Fibroblast of pulmonary artery (primary cell): ENCODE measurements at regions not wholly inside any gene's neighbourhood (a gene's known extent, or its start where the extent isn't known, plus 50 kb on each side); places are given as distances from the start of the nearest gene placed in this dataset.

Experiments
- DNase-seq: peaks from one replicate; pipeline ENCODE4 v3.0.0-alpha.2; 2010; ENCODE audit warnings: low read depth
- H3K4me3 ChIP-seq: replicated peaks from 2 replicates; pipeline ENCODE4 v1.5.1; 2011; ENCODE audit warnings: low read depth, mild to moderate bottlenecking, control low read depth, low read length, moderate library complexity
- TF ChIP-seq, protein P1 (sequence below): IDR thresholded peaks from 2 replicates; pipeline ENCODE4 v1.5.1; 2011; ENCODE audit warnings: mild to moderate bottlenecking, control low read depth, low read length, inconsistent platforms; ENCODE audit errors: missing control alignments

DNA sequence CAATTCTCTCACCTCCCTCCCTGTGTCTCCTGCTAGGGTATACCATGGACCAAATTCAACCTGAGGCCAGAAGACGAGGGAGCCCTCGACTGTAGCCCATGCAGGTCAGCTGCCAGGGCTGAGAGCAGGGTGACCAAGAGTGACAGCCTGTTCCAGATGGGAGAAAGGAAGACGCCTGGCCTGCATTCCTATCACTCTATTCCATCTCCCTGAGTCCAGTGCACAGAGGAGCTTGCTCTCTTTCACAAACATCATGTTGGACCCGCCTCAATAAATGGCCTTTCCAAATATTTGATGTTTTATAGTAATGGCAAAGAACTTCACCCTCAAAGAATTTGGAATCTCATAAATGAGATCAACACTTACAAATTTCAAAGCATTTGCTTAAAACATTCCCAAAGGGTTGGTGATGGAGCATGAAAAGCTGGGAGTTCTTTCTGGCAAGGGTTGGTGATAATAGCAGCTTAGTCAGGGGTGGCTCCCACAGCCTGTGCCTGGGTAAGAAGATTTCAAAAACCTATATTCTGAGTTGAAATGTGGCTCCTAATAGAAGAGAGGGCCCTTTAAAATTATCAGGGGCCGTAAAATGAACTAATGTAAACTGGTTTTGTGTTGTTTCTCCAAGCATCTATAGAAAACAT lies 393.1 kb downstream of the EFNA5 start:
- DNase-seq = no peak
- TF ChIP-seq, protein P1, sequence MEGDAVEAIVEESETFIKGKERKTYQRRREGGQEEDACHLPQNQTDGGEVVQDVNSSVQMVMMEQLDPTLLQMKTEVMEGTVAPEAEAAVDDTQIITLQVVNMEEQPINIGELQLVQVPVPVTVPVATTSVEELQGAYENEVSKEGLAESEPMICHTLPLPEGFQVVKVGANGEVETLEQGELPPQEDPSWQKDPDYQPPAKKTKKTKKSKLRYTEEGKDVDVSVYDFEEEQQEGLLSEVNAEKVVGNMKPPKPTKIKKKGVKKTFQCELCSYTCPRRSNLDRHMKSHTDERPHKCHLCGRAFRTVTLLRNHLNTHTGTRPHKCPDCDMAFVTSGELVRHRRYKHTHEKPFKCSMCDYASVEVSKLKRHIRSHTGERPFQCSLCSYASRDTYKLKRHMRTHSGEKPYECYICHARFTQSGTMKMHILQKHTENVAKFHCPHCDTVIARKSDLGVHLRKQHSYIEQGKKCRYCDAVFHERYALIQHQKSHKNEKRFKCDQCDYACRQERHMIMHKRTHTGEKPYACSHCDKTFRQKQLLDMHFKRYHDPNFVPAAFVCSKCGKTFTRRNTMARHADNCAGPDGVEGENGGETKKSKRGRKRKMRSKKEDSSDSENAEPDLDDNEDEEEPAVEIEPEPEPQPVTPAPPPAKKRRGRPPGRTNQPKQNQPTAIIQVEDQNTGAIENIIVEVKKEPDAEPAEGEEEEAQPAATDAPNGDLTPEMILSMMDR = no peak
- no peak overlapping the region for H3K4me3 ChIP-seq

- no peak for DNase-seq
- TF ChIP-seq, protein P1 = no peak
- H3K4me3 ChIP-seq = no peak overlapping the region
Measured at GRCh38 chr5:107275333-107275732, 395.4 kb downstream of the EFNA5 start.

DNA sequence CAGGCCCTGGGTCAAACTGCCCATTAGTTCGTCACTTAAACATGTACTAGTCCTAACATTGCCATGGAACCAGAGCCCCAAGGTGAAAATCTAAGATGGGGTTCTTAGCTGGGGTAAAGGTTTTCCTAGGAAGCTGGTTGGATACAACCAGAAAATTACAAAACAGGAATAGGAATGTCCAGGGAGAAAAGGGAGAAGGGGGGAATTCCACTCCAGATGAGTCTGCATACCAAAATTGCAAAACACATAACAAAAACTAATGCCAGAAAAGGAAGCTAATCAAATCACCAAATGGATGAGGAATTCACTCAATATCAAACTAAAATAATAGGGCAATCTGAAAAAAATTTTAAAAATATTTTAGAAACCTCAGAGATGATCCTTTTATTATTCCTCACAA lies 396.2 kb downstream of the EFNA5 start:
- peak; percentile 39 for DNase-seq

GRCh38 chr5:107272954-107273353 lies 397.8 kb downstream of the EFNA5 start:
- H3K4me3 ChIP-seq = no peak overlapping the region
- peak; percentile 20 for DNase-seq
- TF ChIP-seq, protein P1 = no peak

More for the DNA sequence above, 396.2 kb downstream of the EFNA5 start:
- TF ChIP-seq, protein P1 = no peak
- H3K4me3 ChIP-seq = no peak overlapping the region

DNA sequence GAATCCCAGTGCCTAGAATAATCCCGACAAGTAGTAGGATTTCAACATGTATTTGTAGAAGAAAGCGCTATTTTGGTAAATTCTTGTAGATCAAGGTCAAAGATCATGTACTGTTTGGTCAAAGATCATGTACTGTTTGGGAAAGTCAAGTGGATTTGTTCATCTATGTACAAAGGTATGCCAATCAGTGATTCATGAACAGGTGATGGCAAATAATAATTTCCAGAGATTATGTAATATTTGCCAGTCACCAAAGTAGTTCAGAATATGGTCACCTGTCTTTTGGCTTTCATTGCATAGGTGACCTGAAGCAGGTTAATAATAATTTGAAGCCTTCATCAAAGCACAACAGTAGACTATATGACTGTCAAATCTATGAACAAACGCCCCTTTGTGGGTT lies 398.2 kb downstream of the EFNA5 start:
- H3K4me3 ChIP-seq = no peak overlapping the region
- TF ChIP-seq, protein P1 = no peak

GRCh38 chr5:107271682-107272350 lies 398.9 kb downstream of the EFNA5 start:
- no peak for DNase-seq
- TF ChIP-seq, protein P1 = no peak
- no peak overlapping the region for H3K4me3 ChIP-seq

More for the DNA sequence above, 398.2 kb downstream of the EFNA5 start:
- DNase-seq = no peak

DNA sequence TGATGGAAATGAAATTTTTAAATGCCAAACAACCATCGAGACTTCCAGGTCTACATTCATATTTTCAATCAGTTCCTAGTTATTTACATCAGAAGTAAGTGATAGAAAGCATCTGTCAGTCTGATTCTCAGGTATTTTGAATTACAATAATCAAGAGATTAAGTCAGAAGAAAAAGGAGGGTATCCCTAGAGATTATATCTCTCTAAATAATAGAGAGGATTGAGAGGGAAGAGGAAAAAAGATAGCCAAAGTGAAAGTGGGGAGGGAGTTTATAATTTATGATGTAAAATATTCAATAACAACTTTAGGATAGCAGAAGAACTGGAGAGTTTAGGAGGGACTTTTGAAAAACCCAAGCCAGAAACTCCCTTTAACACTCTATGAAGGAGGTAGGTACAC lies 400.2 kb downstream of the EFNA5 start:
- TF ChIP-seq, protein P1 = no peak
- H3K4me3 ChIP-seq = no peak overlapping the region

More for the DNA sequence above, 400.2 kb downstream of the EFNA5 start:
- DNase-seq = no peak
